GM19452 (cell line): ENCODE measurements at regions not wholly inside any gene's neighbourhood (a gene's known extent, or its start where the extent isn't known, plus 50 kb on each side); places are given as distances from the start of the nearest gene placed in this dataset.

Experiments used
- ATAC-seq: cut with Tn5 transposase; IDR thresholded peaks from one replicate; pipeline ENCODE4 v1.9.1; 2021; ENCODE audit not compliant: unreplicated experiment

DNA sequence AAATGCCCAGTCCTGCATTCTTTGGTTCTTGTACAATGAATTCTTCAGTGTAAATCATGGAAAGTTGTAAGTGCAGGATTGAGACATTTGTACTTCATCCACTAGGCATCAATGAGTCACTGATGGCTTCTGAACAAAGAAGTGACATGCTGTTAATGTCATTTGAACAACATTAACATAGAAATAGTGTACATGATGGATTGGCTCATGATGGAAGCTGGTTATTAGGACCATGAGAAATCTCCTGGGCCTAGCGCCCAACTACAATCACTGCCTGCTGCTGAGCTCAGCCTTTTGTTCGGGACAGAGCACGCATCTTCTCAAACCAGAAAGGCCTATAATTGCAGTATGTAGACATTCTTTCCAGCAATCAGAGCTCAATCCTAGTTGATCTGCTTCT lies 316.8 kb upstream of the TSHZ2 start:
- ATAC-seq, result no peak

DNA sequence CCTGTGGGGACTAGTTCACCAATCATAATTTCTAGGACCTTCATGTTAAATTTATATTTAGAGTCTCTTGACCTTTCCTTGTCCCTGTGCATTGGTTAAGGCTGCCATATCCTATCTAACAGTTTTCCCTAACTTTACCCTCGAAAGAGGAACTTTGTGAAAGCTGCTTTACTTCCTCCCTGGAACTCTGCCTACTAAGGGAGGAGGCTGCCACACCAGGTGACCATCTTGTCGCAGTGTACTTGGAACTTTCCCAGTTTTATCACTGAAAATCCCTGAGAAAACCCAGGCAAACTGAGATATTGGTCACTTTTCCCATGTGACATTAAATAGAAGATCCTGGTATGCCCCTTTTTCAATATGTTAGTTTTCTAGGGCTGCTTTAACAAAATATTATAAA lies 317.6 kb upstream of the TSHZ2 start:
- no peak for ATAC-seq

GRCh38 chr20:52652271-52652670 lies 319.9 kb upstream of the TSHZ2 start:
- ATAC-seq, result no peak

- no peak for ATAC-seq
These were observed 322.4 kb upstream of the TSHZ2 start for GRCh38 chr20:52649727-52650126.

GRCh38 chr20:52645822-52646221 lies 326.3 kb upstream of the TSHZ2 start:
- ATAC-seq, result no peak

- no peak for ATAC-seq
These were observed 329.1 kb upstream of the TSHZ2 start for GRCh38 chr20:52643034-52643433.

- ATAC-seq, result no peak
These were observed 335.0 kb upstream of the TSHZ2 start for GRCh38 chr20:52637201-52637600.

DNA sequence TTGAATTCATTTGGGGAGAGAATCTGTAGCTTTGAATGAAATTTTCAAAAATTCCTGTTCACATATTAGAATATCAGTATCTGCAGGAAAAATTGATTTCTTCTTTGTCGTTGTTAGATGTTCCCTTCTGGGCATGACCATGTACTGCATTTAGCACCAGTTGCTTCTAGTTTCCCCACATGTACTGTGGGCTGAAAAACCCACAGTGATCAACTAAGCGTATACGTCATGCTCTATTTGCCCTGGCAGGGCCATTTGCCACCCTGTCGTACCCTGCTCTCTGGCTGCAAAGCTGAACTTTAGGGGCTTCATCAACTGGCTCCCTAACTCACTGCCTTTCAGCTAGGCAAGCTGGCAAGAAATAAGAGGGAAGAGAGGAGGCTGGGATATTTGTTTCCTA lies 340.7 kb upstream of the TSHZ2 start:
- no peak for ATAC-seq

- ATAC-seq, result no peak
These were observed 342.0 kb upstream of the TSHZ2 start for GRCh38 chr20:52630138-52630537.

DNA sequence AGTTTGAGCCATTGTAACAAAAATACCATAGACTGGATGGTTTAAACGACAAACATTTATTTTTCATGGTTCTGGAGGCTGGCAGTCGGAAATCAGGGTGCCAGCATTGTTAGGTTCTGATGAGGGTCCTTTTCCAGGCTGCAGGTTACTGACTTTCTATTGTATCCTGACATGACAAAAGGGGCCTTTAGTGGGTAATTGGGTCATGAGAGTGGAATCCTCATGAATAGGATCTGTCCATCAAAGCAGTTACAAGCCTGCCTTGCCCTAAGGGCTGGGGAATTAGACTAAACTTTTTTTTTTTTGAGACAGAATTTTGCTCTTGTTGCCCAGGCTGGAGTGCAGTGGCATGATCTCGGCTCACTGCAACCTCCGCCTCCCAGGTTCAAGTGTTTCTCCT lies 347.9 kb upstream of the TSHZ2 start:
- no peak for ATAC-seq

GRCh38 chr20:52622081-52622480 lies 350.1 kb upstream of the TSHZ2 start:
- ATAC-seq, result no peak

- no peak for ATAC-seq
These were observed 350.8 kb upstream of the TSHZ2 start for GRCh38 chr20:52621401-52621800.

DNA sequence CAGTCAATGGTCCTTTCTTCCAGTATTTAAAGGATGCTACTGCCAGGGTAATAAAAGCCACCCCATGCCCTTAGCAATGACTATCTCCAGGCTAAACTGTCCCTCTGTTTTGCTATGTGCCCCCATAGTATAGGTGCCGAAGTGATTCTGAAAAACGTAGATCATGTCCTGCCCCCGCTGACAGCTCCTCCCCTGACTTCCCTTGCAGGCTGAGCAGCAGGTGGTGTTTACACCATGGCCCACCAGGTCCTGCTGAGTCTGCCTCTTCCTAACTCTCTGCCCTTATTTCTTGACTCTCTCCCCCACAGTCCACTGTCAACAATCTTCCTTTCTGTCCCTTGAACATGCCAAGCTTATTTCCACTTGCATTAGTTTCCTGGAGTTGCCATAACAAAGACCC lies 352.5 kb upstream of the TSHZ2 start:
- ATAC-seq, result no peak

DNA sequence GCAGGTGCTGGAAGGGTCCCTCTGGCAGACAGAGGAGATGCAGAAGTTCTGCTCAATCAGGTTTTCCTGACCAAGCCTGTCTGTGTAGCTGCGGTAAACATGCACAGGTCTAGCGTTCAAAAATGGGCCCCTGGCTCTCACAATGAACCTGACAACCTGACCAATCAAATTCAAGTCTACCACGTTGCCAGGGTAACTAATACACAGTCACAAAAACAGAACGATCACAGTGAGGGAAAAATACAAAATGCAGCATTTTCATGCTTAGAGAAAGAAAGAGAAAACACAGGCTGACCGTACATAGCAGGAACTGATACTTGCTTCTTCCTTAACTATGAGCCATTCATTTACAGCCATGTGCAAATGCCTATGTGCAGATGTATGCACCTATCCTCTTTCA lies 353.1 kb upstream of the TSHZ2 start:
- ATAC-seq, result no peak

DNA sequence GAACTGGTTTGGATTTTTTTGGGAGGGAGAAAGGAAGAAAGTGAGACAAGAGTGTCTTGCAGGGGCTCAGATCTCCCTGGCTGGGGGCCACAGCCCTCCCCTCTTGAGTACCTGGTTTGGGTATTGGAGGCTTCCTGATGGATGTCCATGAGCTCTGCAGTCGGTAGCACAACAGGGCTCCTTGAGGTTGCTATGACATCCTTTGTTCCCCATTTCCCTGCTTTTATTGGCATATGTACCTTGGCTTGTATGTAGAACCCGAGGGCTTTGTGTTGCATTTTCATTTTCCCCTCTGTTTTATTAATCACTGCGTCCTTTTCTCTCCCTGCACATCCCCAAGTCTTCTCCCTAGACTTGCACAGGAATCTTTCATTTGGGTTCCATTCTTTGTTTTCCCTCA lies 355.5 kb upstream of the TSHZ2 start:
- no peak for ATAC-seq

DNA sequence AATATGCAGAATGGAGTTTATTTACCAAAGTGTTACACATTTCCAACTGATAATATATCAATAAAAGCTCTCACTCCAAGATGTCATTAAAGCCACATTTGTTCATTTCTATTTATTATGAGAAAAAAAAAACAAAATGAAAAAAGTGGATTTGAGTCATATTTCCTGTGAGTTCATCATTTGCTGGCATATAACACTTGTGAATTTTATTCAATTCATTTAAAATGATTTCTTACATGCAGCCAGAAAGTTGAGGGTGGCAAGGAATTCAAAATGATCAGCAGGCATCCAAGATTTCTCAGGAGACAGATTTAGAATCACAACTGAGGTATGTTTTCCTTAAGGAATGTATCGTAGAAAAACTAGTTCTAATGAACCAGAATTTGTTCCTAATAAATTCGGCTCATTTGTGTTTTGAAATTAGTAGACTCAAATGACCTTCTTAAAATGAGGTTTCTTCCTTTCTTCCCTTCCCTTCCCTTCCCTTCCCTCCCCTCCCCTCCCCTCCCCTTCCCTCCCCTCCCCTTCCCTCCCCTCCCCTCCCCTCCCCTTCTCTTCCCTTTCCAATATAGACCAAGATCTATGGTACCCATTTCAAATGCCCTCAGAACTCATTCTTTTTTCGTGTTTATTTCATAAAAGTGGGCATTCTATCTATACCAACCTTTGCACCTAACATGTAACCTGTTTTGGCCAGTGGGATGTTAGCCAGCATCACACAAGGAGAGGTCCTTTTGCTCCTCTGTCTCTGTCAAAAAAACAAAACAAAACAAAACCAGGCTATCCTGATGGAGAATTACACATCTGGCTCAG lies 357.9 kb upstream of the TSHZ2 start:
- no peak for ATAC-seq

DNA sequence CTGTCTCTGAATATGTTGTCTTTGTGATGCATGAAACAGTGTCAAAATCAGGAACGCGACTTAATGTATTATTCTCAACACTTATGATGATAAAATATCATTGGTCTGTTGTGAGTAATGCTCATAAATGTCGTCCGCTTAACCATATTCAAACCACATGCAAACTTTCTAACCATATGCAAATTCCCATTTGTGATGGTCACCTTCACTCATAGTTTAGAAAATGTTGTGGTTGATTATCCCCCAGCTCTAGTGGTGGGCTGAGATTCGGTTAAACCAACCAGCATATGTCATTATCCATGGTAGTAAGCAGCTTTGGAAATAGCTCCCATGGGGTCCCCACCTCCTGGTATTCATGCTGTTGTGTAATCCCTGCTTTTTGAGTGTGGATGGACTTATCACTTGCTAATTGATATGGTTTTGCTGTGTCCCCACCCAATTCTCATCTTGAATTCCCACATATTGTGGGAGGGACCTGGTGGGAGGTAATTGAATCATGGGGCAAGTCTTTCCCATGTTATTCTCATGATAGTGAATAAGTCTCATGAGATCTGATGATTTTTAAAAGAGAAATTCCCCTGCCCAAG lies 360.0 kb upstream of the TSHZ2 start:
- ATAC-seq, result no peak

DNA sequence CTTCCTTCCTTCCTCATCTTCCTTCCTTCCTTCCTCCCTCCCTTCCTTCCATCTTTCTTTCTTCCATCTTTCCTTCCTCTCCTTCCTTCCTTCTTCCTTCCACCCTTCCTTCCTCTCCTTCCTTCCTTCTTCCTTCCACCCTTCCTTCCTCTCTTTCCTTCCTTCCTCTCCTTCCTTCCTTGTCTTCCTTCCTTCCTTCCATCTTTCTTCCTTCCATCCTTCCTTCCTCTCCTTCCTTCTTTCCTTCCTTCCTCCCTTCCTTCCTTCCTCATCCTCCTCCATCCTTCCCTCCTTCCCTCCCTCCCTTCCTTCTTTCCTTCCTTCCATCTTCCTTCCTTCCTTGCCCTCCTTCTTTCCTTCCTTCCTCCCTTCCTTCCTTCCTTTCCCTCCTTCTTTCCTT lies 361.4 kb upstream of the TSHZ2 start:
- no peak for ATAC-seq

DNA sequence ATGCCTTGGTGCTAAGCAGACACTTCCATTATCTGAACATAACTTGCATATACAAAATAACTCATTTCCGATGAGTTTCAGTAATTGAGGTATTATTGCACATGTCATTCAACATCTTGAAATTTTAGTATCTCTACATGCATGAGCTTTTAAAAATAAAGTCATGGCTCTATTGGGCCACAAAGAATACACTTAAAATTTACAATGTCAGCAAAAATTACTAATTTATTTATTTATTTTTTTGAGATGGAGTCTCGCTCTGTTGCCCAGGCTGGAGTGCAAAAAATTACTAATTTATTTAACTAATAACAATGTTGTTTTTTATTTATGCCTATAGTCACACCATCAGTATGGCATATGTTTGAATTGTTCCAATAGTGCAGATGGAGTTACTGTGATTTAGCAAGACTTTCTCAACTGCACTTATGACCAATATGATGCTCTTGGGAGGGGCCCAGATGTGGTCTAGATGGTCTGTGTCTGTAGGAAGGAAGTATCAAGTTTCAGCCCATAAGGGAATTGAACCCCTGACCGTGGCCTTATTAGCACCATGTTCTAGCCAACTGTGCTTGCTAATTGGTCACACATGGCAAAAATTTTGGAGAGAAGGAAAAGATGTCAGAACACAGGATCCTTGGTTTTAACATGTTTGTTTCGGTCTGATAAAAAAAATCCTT lies 370.7 kb upstream of the TSHZ2 start:
- ATAC-seq, result no peak

GRCh38 chr20:52596256-52596655 lies 375.9 kb upstream of the TSHZ2 start:
- ATAC-seq, result no peak

- ATAC-seq, result no peak
These were observed 376.6 kb upstream of the TSHZ2 start for GRCh38 chr20:52595518-52595917.

DNA sequence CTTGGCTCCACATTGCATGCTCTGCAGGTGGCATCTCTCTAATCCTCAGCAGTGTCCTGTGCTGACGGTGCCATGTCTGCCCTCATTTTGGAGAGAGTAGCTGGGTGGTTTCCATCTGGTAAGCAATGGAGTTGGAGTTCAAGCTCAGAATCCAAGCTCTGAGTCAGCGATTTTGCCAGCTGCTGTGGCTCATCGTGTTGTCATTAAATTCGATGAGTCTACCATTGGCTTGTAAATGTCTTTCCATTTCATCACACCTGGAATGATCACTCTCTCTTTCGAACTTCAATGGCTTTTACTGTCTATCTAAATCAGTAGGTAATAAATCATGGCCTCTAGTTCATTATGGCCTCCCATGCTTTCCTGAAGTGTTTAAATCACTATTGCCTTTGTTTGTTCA lies 378.5 kb upstream of the TSHZ2 start:
- ATAC-seq, result no peak
